ENCODE measurements at regions not wholly inside any gene's neighbourhood (a gene's known extent, or its start where the extent isn't known, plus 50 kb on each side); places are given as distances from the start of the nearest gene placed in this dataset.

DNA sequence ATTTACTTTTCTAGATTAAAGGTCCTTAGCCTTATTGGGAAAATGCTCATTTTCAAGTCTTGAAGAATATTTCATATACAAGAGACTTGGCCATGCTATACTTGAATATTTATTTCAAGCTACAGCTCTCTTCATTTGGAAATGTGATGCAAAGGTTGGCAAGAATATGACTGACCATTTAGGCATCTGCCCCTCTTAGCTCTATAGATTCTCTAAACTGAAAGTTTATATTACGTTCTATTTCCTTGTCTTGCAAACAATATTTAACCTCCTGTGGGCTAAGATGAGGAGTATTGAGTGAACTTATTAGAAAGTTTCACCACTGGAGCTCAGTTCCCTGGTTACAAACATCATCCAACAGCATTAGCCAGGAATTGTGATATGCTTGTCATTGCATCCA is 593.1 kb downstream of the MAT2B start:
- TF ChIP-seq SNAI2 (CRISPR knock-in tag; IDR thresholded peaks at IDR 0.05) (no peak), ARNTL (CRISPR knock-in tag; IDR thresholded peaks at IDR 0.05; ENCODE audit: borderline replicate concordance, low read depth) (no peak), PPARA (CRISPR knock-in tag; IDR thresholded peaks at IDR 0.05; ENCODE audit: borderline replicate concordance) (no peak), OSR1 (CRISPR knock-in tag; IDR thresholded peaks at IDR 0.05) (no peak)

Data from SK-N-SH treated with all-trans-retinoic acid at 6 μM for 48 hours (cell line).